Mesendoderm (in vitro differentiated cells): ENCODE measurements at regions not wholly inside any gene's neighbourhood (a gene's known extent, or its start where the extent isn't known, plus 50 kb on each side); places are given as distances from the start of the nearest gene placed in this dataset.

ENCODE experiments used
- DNase-seq: peaks from one replicate; pipeline ENCODE4 v3.0.0; 2013
- H2AK5ac ChIP-seq: 2 replicates; pipeline ENCODE4 v1.6.1; 2013; ENCODE audit warnings: low read length, inconsistent platforms
- H2BK120ac ChIP-seq: 2 replicates; pipeline ENCODE4 v1.6.1; 2013; ENCODE audit warnings: low read depth, mild to moderate bottlenecking, low read length, moderate library complexity, mixed read lengths
- H2BK15ac ChIP-seq: replicated peaks from 2 replicates; pipeline ENCODE4 v1.6.1; 2013; ENCODE audit warnings: low read depth, mild to moderate bottlenecking, moderate library complexity
- H2BK5ac ChIP-seq: 2 replicates; pipeline ENCODE4 v1.6.1; 2013; ENCODE audit warnings: low read length, inconsistent platforms
- H3K18ac ChIP-seq: 2 replicates; pipeline ENCODE4 v1.6.1; 2013; ENCODE audit warnings: mild to moderate bottlenecking, low read length, mixed read lengths
- H3K23ac ChIP-seq: one replicate; pipeline ENCODE4 v1.6.1; 2013; ENCODE audit warnings: low read length
- H3K27ac ChIP-seq: 2 replicates; pipeline ENCODE4 v1.5.1; 2013; ENCODE audit warnings: low read depth, mild to moderate bottlenecking, inconsistent platforms, low read length, moderate library complexity
- H3K27me3 ChIP-seq: 2 replicates; pipeline ENCODE4 v1.6.1; 2013; ENCODE audit warnings: low read length, control low read depth, mild to moderate bottlenecking, inconsistent platforms; ENCODE audit not compliant: insufficient read depth, poor library complexity
- H3K36me3 ChIP-seq: 2 replicates; pipeline ENCODE4 v1.6.1; 2013; ENCODE audit warnings: low read length, inconsistent platforms; ENCODE audit not compliant: control insufficient read depth, insufficient read depth
- H3K4ac ChIP-seq: one replicate; pipeline ENCODE4 v1.6.1; 2013; ENCODE audit warnings: low read depth, mild to moderate bottlenecking, low read length, moderate library complexity
- H3K4me1 ChIP-seq: 2 replicates; pipeline ENCODE4 v1.6.1; 2013; ENCODE audit warnings: low read depth, low read length, inconsistent platforms; ENCODE audit not compliant: control insufficient read depth
- H3K4me2 ChIP-seq: 2 replicates; pipeline ENCODE4 v1.6.1; 2013; ENCODE audit warnings: low read length
- H3K4me3 ChIP-seq: 2 replicates; pipeline ENCODE4 v1.5.1; 2013; ENCODE audit warnings: mild to moderate bottlenecking, low read length
- H3K56ac ChIP-seq: one replicate; pipeline ENCODE4 v1.6.1; 2013; ENCODE audit warnings: low read length
- H3K79me1 ChIP-seq: 2 replicates; pipeline ENCODE4 v1.6.1; 2013; ENCODE audit warnings: low read length, inconsistent platforms
- H3K79me2 ChIP-seq: 2 replicates; pipeline ENCODE4 v1.6.1; 2013; ENCODE audit warnings: mild to moderate bottlenecking, low read length; ENCODE audit not compliant: control insufficient read depth, insufficient read depth
- H3K9ac ChIP-seq: 2 replicates; pipeline ENCODE4 v1.6.1; 2013; ENCODE audit warnings: low read length, inconsistent platforms
- H4K5ac ChIP-seq: one replicate; pipeline ENCODE4 v1.6.1; 2013; ENCODE audit warnings: low read length
- H4K8ac ChIP-seq: one replicate; pipeline ENCODE4 v1.6.1; 2013; ENCODE audit warnings: low read depth, mild to moderate bottlenecking, control low read depth, low read length, moderate library complexity
- WGBS: extraction: QIAGEN DNeasy Blood & Tissue Kit; methylation state at CpG from one replicate; pipeline ENCODE4 v1.1.7; 2013; ENCODE audit warnings: low lambda C conversion rate, missing lambda C conversion rate; ENCODE audit not compliant: insufficient coverage; ENCODE audit errors: extremely low coverage; 5-methylcytosine and 5-hydroxymethylcytosine counted together

DNA sequence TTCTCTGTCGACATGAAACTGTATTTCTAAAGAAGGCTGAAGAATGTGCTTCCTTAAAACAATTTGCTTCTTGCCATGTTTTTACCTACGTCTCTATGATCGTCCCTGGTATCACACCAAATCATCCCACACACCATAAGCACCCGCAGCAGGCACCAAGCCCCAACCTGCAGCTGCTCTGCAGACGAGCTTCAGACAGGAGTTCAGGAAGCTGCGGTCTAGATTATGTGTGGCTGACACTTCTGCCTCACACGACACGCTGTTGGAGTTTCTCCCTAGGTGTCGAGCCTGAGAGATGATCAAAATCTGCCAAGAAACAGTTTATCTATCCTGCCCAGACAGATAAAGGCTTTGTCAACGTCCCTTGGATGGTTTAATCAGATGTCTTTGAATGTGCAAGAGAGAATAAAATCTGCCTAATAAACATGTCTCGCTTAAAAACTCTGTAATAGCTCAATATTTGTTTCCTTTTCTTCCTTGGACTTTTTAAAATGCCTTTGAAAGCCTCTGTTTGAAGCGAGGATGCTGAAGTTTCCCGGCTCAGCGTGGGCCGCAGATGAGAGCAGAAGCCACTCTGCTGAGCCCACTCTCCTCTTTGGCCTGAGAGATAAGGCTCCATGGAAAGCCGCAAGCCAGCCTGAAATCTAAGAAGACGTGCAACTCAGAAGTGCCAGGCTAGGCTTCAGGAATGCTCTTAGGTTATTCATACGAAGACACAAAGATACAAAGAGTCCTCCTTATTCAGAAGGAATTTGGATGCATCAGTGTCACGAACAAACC is 158.3 kb upstream of the PFKP start:
- no CpG with 5 or more reads among the region's 19 CpGs for WGBS
- H3K56ac ChIP-seq: no peak overlapping the region
- H3K79me2 ChIP-seq: no peaks in the 10 kb centered on the region
- no peak overlapping the region for H2BK120ac ChIP-seq
- no peak overlapping the region for H3K27ac ChIP-seq
- no peak overlapping the region for H4K5ac ChIP-seq
- H4K8ac ChIP-seq: no peak overlapping the region
- no peak overlapping the region for H2BK5ac ChIP-seq
- H2AK5ac ChIP-seq: no peak overlapping the region
- H2BK15ac ChIP-seq: no peak overlapping the region
- H3K9ac ChIP-seq: no peak overlapping the region
- no peaks in the 10 kb centered on the region for H3K79me1 ChIP-seq
- no peak for DNase-seq
- no peak overlapping the region for H3K18ac ChIP-seq
- no peaks in the 10 kb centered on the region for H3K4me1 ChIP-seq
- H3K36me3 ChIP-seq: no peaks in the 10 kb centered on the region
- no peak overlapping the region for H3K23ac ChIP-seq
- no peak overlapping the region for H3K4ac ChIP-seq
- no peaks in the 10 kb centered on the region for H3K27me3 ChIP-seq
- no peak overlapping the region for H3K4me2 ChIP-seq
- H3K4me3 ChIP-seq: no peak overlapping the region

GRCh38 chr10:2906974-2907373 is 160.4 kb upstream of the PFKP start:
- no peak overlapping the region for H3K4me3 ChIP-seq
- 100% methylated on average over 1 of the region's 2 CpGs for WGBS

DNA sequence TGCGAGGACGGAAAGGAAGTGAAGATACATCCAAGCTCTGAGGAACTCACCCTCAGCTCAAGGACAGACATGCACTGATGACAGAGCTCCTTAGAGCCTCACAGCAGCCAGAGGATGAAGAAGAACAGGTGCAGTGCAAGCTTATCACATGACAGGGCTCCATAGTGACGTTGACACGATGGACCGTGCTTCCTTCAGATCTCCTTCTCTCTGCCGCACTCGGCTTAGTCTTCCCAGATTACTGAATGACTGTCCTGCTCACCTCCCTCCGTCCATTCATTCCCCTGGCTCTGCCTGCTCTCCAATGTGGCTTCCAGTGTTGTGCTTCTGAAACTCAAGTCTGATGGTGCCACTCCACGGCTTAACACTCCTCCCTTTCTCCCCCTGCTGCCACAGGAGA is 161.5 kb upstream of the PFKP start:
- no peaks in the 10 kb centered on the region for H3K79me2 ChIP-seq
- no peaks in the 10 kb centered on the region for H3K4me1 ChIP-seq
- no peaks in the 10 kb centered on the region for H3K36me3 ChIP-seq
- H3K4me2 ChIP-seq: no peak overlapping the region
- H2BK15ac ChIP-seq: no peak overlapping the region
- no peak overlapping the region for H3K23ac ChIP-seq
- H4K5ac ChIP-seq: no peak overlapping the region
- no peak overlapping the region for H3K9ac ChIP-seq
- no peak overlapping the region for H2BK120ac ChIP-seq
- no peak overlapping the region for H3K4ac ChIP-seq
- no peaks in the 10 kb centered on the region for H3K79me1 ChIP-seq
- H3K18ac ChIP-seq: no peak overlapping the region
- no peak for DNase-seq
- WGBS: no CpG with 5 or more reads among the region's 9 CpGs
- no peak overlapping the region for H2AK5ac ChIP-seq
- H3K4me3 ChIP-seq: no peak overlapping the region
- no peak overlapping the region for H3K27ac ChIP-seq
- no peak overlapping the region for H3K56ac ChIP-seq
- no peaks in the 10 kb centered on the region for H3K27me3 ChIP-seq
- H4K8ac ChIP-seq: no peak overlapping the region
- H2BK5ac ChIP-seq: no peak overlapping the region

More at GRCh38 chr10:2906974-2907373, 160.4 kb upstream of the PFKP start:
- H3K23ac ChIP-seq: no peak overlapping the region
- H3K56ac ChIP-seq: no peak overlapping the region
- H4K8ac ChIP-seq: no peak overlapping the region
- no peak overlapping the region for H2BK120ac ChIP-seq
- no peak overlapping the region for H4K5ac ChIP-seq
- no peaks in the 10 kb centered on the region for H3K79me2 ChIP-seq
- no peak overlapping the region for H3K4me2 ChIP-seq
- H2AK5ac ChIP-seq: no peak overlapping the region
- no peak overlapping the region for H3K18ac ChIP-seq
- H3K27me3 ChIP-seq: no peaks in the 10 kb centered on the region
- no peak overlapping the region for H3K9ac ChIP-seq
- no peaks in the 10 kb centered on the region for H3K4me1 ChIP-seq
- no peak for DNase-seq
- H2BK15ac ChIP-seq: no peak overlapping the region
- H3K79me1 ChIP-seq: no peaks in the 10 kb centered on the region
- H3K36me3 ChIP-seq: no peaks in the 10 kb centered on the region
- H3K4ac ChIP-seq: no peak overlapping the region
- no peak overlapping the region for H3K27ac ChIP-seq
- no peak overlapping the region for H2BK5ac ChIP-seq

DNA sequence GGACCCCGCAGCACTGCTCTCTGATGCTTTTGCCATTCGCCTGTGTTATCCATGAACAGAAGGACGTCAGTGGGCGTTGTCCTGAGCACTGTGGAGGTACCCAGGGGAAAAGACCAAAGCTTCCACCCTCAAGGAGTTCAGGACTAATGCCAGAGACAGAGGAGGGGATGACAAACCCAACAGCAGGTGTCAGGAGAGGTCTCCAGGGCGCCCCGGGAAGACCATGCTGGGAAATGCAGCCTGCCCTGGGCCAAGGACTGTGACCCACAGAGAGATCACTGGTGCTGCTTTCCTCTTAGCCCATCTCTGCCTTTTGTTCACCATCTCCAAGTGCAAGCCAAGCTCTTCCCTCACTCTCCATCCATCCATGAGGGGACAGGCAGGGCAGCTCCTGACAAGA is 166.8 kb upstream of the PFKP start:
- H2BK5ac ChIP-seq: no peak overlapping the region
- no peak overlapping the region for H2BK15ac ChIP-seq
- no peak overlapping the region for H3K4me2 ChIP-seq
- no peak overlapping the region for H4K5ac ChIP-seq
- no peaks in the 10 kb centered on the region for H3K79me1 ChIP-seq
- no peak overlapping the region for H4K8ac ChIP-seq
- H3K79me2 ChIP-seq: no peaks in the 10 kb centered on the region
- H3K36me3 ChIP-seq: no peaks in the 10 kb centered on the region
- H2BK120ac ChIP-seq: no peak overlapping the region
- H3K27me3 ChIP-seq: no peaks in the 10 kb centered on the region
- no peak overlapping the region for H3K9ac ChIP-seq
- no peaks in the 10 kb centered on the region for H3K4me1 ChIP-seq
- H3K56ac ChIP-seq: no peak overlapping the region
- no peak overlapping the region for H3K23ac ChIP-seq
- H2AK5ac ChIP-seq: no peak overlapping the region
- no peak overlapping the region for H3K4me3 ChIP-seq
- no CpG with 5 or more reads among the region's 6 CpGs for WGBS
- H3K27ac ChIP-seq: no peak overlapping the region
- DNase-seq: no peak
- no peak overlapping the region for H3K4ac ChIP-seq
- H3K18ac ChIP-seq: no peak overlapping the region

- Histone ChIP-seq H3K27me3 (no peaks in the 10 kb centered on the region), H3K4ac (no peak overlapping the region), H3K4me1 (no peaks in the 10 kb centered on the region), H3K27ac (no peak overlapping the region), H4K8ac (no peak overlapping the region), H3K18ac (no peak overlapping the region), H3K56ac (no peak overlapping the region), H2BK15ac (no peak overlapping the region), H3K4me3 (no peak overlapping the region), H3K79me1 (no peaks in the 10 kb centered on the region), H3K79me2 (no peaks in the 10 kb centered on the region), H4K5ac (no peak overlapping the region), H3K4me2 (no peak overlapping the region), H3K23ac (no peak overlapping the region), H2AK5ac (no peak overlapping the region), H3K9ac (no peak overlapping the region), H2BK120ac (no peak overlapping the region), H3K36me3 (no peaks in the 10 kb centered on the region), H2BK5ac (no peak overlapping the region)
- WGBS: no CpG with 5 or more reads among the region's 19 CpGs
- no peak for DNase-seq
Measured at GRCh38 chr10:2899246-2899951, 167.9 kb upstream of the PFKP start.
